ENCODE measurements at regions not wholly inside any gene's neighbourhood (a gene's known extent, or its start where the extent isn't known, plus 50 kb on each side); places are given as distances from the start of the nearest gene placed in this dataset.
A peak's percentile ranks its signal among the peaks of the same experiment; 100 is the strongest.
"Not testable (repeated sequence)": the region's sequence is repeated elsewhere in the genome, so short reads cannot be mapped to it uniquely, and the experiment has no call there.

- no peak for DNase-seq (ENCODE audit: low read depth)
Measured at GRCh38 chr14:22311636-22312035, 277.4 kb downstream of the DAD1 start.

GRCh38 chr14:22305607-22306006 is 283.4 kb downstream of the DAD1 start:
- no peak for DNase-seq (ENCODE audit: low read depth)

GRCh38 chr14:22304326-22304725 is 284.7 kb downstream of the DAD1 start:
- DNase-seq (ENCODE audit: low read depth): no peak

GRCh38 chr14:22303589-22304195 is 285.3 kb downstream of the DAD1 start:
- DNase-seq (ENCODE audit: low read depth): no peak

- no peak for DNase-seq (ENCODE audit: low read depth)
Measured at GRCh38 chr14:22300646-22301045, 288.4 kb downstream of the DAD1 start.

- no peak for DNase-seq (ENCODE audit: low read depth)
Measured at GRCh38 chr14:22297376-22297775, 291.6 kb downstream of the DAD1 start.

GRCh38 chr14:22296722-22297121 is 292.3 kb downstream of the DAD1 start:
- peak; percentile 14 for DNase-seq (ENCODE audit: low read depth)

- no peak for DNase-seq (ENCODE audit: low read depth)
Measured at GRCh38 chr14:22296088-22296487, 292.9 kb downstream of the DAD1 start.

- no peak for DNase-seq (ENCODE audit: low read depth)
Measured at GRCh38 chr14:22291406-22291805, 297.6 kb downstream of the DAD1 start.

GRCh38 chr14:22289570-22289969 is 299.5 kb downstream of the DAD1 start:
- DNase-seq (ENCODE audit: low read depth): no peak

GRCh38 chr14:22285991-22286390 is 303.0 kb downstream of the DAD1 start:
- DNase-seq (ENCODE audit: low read depth): no peak

GRCh38 chr14:22282949-22283348 is 306.1 kb downstream of the DAD1 start:
- DNase-seq (ENCODE audit: low read depth): no peak

- DNase-seq (ENCODE audit: low read depth): no peak
Measured at GRCh38 chr14:22282417-22282816, 306.6 kb downstream of the DAD1 start.

- not testable (repeated sequence) for DNase-seq (ENCODE audit: low read depth)
Measured at GRCh38 chr14:22281447-22281874, 307.6 kb downstream of the DAD1 start.

- DNase-seq (ENCODE audit: low read depth): no peak
Measured at GRCh38 chr14:22280497-22281316, 308.3 kb downstream of the DAD1 start.

GRCh38 chr14:22276913-22277816 is 311.9 kb downstream of the DAD1 start:
- DNase-seq (ENCODE audit: low read depth): peak; percentile 36

GRCh38 chr14:22271838-22272799 is 316.9 kb downstream of the DAD1 start:
- DNase-seq (ENCODE audit: low read depth): no peak

- DNase-seq (ENCODE audit: low read depth): no peak
Measured at GRCh38 chr14:22268875-22269274, 320.1 kb downstream of the DAD1 start.

GRCh38 chr14:22266683-22267082 is 322.3 kb downstream of the DAD1 start:
- no peak for DNase-seq (ENCODE audit: low read depth)

- no peak for DNase-seq (ENCODE audit: low read depth)
Measured at GRCh38 chr14:22266142-22266442, 322.9 kb downstream of the DAD1 start.

Measured in myocyte (in vitro differentiated cells).